Head of caudate nucleus (tissue), 42 donors: ENCODE measurements at regions not wholly inside any gene's neighbourhood (a gene's known extent, or its start where the extent isn't known, plus 50 kb on each side); places are given as distances from the start of the nearest gene placed in this dataset.
"Not testable (repeated sequence)": the region's sequence is repeated elsewhere in the genome, so short reads cannot be mapped to it uniquely, and the experiment has no call there.

Source experiments
- DNase-seq, 42 donors: peaks; one replicate each; pipeline versions ENCODE4 v3.0.0 to v3.0.0-alpha.2; 2020 to 2021; ENCODE audit warnings: mixed read lengths in 7 of 42
- intact Hi-C: fragments of 100-400 bp; cut with DNase I; formaldehyde crosslinking; loops from one replicate; pipeline ENCODE4 v1.15.0; 2022

DNA sequence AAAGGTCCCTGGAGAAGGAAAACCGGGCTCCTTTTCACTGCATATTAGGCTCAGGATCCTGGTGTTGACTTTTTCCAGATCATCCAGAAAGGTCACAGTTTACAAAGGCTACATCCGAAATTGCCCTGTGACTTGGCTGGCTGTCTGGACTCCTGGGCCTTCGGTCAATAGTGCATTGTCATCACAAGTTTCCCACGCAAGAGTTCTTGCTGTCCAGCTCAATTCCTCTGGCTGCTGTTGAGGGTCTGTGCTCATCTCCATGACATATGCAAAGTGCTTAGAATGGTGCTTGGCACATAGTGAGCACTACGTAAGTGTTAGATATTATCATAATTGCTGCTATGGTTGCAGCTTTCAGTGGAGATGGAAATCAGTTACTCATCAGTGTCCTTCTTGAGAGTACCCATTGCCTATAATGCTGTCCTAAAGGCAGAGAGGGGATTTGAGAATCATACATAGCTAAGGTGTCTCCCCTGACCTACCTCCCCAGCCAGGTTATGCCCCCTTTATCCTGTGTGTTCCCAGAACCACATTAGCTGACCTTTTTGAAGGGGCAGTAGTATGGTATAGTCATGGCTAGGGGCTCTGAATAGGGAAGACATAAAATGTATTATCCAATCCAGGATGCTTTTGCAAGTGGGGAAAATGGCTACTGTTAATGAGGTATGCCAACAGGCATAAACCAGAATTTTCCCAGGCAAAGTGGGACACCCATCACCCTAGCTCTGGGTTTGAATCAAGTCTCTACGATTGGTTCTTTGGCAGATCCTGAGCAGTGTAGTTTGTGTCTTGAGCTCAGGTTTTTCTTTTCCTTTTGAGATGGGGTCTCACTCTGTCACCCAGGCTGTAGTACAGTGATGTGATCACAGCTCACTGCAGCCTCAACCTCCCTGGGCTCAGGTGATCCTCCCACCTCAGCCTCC is 132.0 kb upstream of the CCND2 start:
- intact Hi-C loops = no loop called here
- DNase-seq = no peak

DNA sequence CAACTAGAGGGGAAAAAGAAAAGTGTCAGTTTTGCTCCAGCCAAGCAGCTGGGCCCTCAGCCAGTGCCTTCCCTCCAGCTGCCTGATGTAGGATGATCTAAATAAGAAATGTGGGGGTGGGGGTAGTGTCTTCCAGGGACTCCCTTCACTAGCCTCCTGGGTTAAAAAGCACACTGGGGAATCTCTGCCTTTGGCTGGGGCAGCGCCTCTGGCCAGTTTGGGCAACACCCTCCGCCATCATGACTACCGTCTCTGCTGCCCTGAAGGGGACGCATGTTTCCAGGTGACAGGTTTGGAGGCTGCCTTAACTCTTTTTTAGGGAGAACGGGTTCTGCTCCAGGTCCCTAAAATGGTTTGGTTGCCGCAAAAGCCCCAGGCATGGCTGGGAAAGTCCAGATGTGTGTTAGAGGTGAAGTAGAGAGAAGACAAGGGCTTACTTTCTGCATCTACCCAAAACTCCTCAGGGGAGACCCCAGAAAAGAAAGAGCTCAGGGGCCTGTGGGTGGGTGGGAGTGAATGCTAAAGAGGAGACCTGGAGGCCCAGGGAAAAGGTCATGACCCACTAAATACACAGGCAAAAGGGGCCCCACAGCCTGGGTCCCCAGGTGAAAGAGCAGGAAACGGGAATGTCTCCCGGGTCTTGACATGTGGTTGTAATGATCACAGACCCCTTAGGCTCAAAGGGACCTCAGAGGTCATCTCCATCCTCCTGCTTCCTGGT is 132.8 kb upstream of the CCND2 start:
- DNase-seq = no peak
- intact Hi-C loops = no loop called here

DNA sequence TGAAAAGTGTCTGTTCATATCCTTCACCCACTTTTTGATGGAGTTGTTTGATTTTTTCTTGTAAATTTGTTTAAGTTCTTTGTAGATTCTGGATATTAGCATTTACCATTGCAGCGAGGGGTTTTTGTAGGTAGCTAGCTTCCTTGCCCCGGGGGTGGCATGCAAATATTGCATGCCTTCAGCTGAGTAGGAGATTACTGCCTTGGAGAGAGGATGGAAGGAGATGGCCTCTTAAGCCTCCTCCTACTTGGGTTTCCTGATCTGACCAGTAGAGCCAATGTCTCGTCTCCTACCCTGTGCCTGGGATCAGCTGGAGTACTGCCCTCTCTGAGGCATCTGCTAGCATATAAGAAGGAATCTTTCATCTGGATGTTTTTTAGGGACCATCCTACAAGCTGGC is 134.4 kb upstream of the CCND2 start:
- intact Hi-C loops = no loop called here
- no peak for DNase-seq

DNA sequence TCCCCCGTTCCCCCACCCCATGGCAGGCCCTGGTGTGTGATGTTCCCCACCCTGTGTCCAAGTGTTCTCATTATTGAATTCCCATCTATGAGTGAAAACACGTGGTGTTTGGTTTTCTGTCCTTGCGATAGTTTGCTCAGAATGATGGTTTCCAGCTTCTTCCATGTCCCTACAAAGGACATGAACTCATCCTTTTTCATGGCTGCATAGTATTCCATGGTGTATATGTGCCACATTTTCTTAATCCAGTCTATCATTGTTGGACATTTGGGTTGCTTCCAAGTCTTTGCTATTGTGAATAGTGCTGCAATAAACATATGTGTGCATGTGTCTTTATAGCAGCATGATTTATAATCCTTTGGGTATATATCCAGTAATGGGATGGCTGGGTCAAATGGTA is 135.0 kb upstream of the CCND2 start:
- DNase-seq, intact Hi-C loops: not testable (repeated sequence)

DNA sequence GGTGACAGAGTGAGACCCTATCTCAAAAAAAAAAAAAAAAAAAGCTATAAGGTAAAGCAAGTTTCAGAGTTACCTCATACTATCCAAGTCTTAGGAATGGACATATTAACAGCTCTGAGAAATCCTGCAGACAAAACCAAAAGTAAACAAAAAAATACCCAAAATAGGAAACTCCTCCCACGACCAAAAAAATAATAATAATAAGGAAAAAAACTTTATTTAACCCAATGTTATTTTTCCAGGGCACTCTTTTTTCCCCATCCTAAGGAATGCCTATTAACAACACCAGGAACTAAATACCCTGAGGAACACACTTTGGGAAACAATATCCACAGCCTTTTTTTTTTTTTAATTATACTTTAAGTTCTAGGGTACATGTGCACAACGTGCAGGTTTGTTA is 135.5 kb upstream of the CCND2 start:
- intact Hi-C loops = no loop called here

DNA sequence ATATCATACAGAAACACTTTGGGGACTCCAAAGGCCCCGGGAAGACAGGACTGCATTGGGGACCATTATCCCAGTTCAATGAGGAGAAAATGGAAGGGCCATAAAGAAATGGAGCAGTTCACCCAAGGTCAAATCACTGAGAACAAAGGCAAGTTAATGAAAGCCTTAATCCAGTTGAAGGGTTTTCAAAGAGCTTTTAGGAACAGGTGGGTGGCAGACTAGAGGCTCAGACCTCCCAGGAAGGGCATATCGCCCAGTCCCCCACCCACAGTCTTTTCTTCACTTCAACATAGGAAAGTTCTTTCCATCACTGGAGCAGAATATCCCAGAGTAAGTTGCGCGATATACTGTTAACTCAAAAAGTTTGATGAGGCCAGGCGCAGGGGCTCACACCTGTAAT is 136.1 kb upstream of the CCND2 start:
- DNase-seq = no peak
- intact Hi-C loops = no loop called here

More for the DNA sequence above, 135.5 kb upstream of the CCND2 start:
- no peak for DNase-seq

DNA sequence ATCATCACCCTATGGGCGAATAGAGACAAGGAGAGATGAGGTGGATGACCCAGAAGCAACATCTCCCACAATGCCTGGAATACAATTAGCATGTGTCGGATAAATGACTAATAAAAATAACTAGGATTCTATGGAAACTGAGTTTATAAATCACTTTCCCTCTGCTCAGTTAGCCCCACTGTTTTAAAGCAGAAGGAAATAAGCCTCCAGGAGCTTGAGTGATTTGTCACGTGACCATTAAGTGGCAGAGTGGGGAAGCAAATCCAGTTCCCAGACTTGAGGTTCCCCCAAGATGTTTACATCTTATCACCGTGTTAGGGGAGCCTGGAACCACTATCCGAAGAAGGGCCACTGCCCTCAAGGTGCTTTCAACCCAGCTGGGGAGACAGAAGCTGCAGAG is 136.5 kb upstream of the CCND2 start:
- DNase-seq = peak in 1 of 42 donors; percentile 21
- intact Hi-C loops = no loop called here

DNA sequence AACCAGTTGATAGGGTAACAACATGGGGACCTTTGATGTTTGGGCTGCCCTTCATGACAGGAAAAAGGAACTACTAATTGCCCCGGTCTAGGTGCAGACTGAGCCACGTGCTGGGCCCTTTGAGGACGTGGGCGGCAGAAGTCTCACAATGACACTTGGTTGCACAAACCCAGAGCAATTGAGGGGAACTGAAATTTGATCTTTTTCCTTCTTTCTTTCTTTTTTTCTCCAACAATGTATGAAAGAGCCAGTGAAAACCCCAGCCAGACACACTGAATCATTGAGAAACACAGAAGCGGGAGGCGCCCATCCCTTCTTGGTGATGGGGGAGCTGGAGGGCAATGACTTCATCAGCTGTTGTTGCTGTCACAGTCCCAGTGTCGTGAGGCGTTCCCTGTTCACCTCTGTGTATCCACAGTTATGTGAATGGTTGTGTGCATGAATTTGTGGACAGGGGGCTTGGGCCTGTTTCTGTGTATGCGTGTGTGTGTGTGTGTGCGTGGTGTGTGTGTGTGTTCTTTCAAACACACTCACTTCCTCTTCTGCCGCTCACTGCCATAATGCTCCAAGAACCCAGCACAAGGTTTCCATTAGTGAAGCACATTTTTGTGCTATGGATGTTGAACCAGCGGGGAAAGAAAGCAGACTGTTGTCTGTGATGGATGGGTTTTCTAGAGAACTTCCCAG is 137.5 kb upstream of the CCND2 start:
- peak in 11 of 42 donors; percentile 8 to 39 (median 26) for DNase-seq
- intact Hi-C loops = no loop called here

DNA sequence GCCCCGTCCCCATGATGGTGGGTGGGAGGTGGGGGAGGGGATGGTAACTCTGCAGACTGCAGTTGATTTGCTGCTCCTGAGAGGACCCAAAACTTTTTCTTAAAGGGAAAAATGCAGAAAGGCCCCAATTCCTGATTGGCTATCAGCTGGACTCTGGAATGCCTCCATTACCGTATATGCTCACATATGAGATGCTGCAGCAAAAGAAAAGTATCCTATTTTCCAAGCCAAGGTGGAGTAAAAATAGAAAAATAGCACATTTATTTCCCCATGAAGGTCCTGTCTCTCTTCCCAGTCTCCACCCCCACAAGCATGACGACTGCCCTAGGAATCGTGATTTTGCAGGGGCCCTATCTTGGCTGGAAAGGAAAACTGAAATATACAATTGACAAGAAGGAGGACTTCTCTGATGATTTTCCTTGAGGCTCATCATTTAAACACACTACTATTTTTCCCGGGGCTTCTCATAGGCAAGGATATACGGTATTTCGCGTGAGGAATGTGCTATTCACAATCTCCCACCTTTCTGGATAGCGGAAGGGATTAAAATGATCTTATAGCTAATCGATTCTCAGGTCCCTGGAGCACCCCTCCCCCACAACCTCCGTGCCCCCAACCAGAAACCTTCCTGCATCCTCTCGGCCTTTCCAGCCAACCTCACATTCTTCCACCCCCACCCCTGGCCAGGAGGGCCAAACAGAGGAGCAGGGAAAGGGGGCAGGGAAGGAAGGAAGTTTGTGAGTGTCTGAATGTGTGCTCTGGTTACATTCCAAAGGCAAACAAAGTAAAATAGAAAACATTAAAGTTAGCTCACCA is 138.9 kb upstream of the CCND2 start:
- intact Hi-C loops = no loop called here
- DNase-seq = peak in 1 of 42 donors; percentile 7

DNA sequence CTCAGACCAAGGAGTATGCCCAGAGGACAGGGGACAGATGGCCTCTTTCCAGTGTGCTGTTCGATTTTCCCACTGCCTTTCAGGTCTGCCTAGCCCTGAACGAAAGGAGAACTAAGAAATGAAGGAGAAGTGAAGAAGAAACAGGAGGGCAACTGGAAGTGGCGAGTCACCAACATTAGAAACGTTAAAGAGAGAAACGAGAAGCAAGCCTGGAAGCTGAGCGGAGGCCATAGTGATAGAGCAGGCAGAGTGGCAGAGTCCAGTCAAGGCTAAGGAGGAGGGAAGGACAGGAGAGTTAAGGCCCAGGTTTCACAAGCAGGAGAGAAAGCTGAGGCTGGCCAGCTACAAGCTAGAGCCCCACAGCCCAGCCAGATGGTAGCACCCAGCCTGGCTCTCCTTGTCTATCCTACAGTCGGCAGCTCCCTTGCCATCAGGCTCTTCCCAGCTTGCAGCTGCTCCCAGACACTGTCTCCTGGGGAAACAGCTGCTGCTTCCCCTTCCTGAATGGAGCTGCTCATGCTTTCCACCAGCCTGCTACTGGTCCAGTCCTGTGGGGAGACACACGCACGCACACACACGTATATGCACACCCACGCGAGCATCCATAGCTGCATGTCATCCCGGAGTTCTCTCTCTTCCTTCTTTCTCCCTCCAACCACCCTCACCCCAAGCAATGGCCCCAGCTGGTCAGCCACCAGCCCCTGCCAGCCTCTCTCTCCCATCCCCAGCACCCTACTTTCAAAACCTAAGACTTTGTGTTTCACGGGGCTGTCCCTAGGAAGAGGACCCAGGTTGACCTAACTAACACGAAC is 139.7 kb upstream of the CCND2 start:
- peak in 2 of 42 donors; percentile 35 to 39 for DNase-seq
- intact Hi-C loops = no loop called here

DNA sequence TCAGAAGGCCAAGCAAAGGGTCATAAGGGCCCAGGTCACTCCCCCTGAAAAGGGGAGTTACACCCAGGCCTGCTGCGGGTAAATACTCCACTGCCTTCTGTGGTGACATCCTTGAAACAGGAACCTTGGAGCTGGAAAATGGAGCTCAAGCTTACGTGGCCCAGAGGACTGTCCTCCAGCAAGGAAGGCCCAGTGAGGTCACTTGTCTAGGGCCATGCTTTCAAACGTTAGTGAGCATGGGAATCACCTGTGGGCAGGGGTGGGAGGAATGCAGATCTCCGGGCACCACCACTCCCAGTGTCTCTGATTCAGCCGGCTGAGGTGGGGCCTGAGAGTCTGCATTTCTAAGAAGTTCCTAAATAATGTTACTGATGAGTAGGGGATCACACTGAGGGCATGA is 140.5 kb upstream of the CCND2 start:
- intact Hi-C loops = no loop called here
- DNase-seq = peak in 1 of 42 donors; percentile 12

DNA sequence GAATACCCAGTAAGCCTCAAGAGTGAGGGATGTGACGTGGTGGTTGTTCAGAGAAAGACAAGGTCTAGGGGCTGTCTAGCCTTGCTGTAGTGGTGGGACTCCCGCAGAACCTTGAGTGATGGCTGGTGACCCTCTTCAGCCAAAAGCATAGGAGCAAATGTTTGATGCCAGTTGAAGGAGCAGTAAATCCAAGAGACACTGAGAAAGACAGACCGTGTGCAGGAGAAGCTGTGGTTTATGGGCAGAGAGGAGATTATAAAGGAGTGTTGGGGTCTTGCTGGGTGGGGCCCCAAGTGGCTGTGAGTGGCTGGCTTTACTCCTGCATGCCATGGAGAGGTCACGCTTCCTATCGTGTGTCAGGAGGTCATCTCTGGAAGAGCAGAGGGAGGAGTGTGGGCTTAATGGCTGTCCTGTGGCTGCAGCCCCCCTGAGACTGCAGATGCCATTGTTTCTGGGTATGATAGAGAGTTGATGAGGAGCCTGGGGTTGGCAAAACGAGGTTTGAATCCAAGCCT is 152.0 kb upstream of the CCND2 start:
- intact Hi-C loops = no loop called here
- peak in 2 of 42 donors; percentile 13 to 18 for DNase-seq

DNA sequence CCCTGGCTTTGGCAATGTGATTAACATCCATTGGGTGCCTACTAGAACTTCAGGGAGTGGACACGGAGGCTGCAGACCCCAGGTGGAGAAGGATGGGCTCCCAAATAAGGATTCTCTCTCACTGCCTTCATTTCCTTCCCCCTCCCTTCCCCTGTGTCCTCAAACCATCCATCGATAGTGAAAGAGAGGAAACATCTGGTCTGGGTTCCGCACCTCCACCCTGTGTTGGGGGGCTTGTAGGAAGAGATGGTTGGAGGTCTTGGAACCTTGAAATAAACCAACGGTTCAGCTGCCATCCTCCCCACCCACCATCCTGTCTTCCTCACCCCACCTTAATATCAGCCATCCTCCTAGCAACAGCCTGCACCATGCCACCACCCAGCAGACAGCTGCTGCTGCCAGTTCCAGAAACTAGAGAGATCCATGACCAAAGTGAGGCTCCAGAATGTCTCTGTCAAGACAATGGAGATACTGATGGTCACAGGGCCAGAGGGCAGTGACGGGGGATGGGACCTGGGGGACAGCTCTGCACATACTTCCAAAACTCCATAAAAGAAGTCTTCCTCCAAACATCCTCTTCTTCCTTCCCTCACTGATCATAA is 153.1 kb upstream of the CCND2 start:
- intact Hi-C loops = no loop called here
- peak in 2 of 42 donors; percentile 6 to 14 for DNase-seq

DNA sequence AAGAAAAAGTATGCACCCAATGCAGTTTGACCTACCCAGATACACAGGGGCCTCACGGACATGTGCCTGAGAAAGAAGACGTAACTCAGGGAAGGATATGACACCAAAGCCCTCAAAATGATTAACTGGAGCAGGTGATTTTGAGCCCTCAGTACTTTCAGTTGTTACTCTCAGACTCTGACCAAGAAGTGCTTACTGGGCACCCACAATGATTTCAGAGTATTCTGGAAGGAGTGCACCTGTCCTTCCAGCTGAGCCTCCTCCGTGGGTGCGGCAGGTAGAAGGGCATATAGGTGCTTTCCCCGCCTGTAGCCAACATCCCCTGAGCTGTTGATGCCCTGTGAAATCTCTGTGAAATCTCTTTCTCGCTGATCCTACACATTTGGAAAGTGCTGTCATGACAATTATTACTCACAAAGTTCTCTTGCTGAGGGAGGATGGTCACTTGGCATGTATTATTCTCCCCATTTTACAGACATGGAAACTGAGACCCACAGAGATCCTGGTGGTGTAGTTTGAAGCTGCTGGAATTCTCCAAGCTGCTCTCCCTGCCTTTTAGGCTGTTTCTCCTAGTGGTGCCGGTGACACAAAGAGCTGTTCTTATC is 154.3 kb upstream of the CCND2 start:
- intact Hi-C loops = no loop called here
- DNase-seq = peak in 2 of 42 donors; percentile 9 to 10

DNA sequence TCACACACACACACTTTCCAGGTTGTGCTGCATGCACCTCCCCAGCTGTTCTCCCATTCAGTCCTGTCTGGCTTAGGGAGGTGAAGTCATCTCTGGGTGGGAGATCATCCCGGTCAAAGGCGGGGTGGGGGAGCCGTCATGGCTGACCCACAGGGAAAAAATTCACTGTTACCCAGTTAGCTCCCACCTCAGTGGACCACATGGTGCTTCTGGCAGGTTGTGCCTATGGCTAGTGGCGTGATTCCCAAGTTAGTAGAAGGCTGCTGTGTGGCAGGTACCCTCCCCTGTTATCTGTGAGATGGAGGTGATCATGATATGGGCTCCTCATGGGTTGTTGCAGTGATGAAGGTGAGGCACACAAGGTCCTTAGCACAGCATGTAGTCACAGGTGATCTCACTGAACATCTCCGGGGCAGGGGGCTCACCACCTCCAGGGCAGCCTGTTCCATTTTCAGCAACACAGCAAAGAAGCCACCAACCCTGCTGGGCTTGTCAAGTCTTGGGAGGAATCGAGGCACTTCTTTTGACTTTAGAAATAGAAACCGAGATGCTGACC is 154.9 kb upstream of the CCND2 start:
- DNase-seq = peak in 2 of 42 donors; percentile 26 to 31
- intact Hi-C loops = no loop called here

DNA sequence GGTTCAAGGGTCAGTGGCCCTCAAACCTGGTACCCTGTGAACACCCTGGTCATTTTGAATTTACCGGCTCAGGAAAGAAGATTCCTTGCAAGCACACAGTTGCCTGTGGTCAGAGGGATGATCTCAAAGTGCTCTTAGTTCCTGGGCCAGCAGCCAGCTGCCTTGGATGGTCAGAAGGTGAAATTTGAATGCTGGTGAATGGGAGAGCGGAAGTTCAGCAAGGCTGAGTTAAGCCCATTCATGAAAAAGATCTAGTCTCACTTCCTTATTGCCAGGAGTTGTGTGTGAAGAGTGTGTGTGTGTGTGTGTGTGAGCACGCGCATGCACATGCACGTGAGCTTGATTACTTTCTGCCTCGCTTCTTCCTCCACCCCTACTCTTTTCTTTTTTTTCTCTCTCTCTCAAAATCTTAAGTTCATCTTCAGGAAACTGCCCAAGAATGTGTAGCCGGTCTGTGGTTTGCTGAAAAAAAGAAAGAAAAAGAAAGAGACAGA is 155.5 kb upstream of the CCND2 start:
- intact Hi-C loops = no loop called here
- peak in 22 of 42 donors; percentile 9 to 61 (median 29) for DNase-seq
